ENCODE measurements at regions not wholly inside any gene's neighbourhood (a gene's known extent, or its start where the extent isn't known, plus 50 kb on each side); places are given as distances from the start of the nearest gene placed in this dataset.

DNA sequence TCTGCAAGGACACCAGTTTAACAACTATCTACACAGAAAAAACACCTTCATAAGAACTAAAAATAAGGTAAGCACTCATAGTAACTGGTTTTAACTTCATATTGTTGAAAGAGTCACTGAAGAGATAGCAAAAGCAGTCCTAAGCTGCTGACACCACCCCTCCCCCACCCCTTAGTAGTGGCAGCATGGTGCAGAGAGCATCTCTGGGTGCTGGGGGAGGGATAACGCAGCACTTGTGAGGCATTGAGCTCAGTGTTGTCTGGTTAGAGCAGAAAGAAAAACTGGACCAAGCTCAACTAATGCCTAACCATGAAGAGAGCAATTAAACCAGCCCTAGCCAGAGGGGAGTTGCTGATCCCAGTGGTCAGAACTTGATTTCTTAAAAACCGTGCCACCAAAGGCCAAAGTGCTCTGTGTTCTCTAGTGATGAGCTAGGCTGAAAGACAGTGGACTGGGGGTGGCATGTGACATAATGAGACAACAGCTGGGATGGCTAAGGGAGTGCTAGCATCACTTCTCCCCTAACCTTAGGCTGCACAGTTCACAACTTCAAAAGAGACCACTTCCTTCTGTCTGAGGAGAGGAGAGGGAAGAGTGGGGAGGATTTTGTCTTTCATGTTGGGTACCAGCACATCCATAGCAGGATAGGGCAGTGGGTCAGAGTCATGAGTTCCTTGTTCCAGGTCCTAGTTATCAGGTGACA lies 669.3 kb downstream of the PDHA2 start:
- TF ChIP-seq YY1 (IDR thresholded peaks at IDR 0.05; ENCODE audit: insufficient read depth, insufficient read length) = no peak
- TF ChIP-seq ZNF274 (IDR thresholded peaks at IDR 0.05; ENCODE audit: low read depth, low read length) = no peak
- TF ChIP-seq SUZ12 (IDR thresholded peaks at IDR 0.05; ENCODE audit: extremely low read depth, insufficient read depth, insufficient read length) = no peak
